H9 (cell line): ENCODE measurements at regions not wholly inside any gene's neighbourhood (a gene's known extent, or its start where the extent isn't known, plus 50 kb on each side); places are given as distances from the start of the nearest gene placed in this dataset.

ENCODE experiments used
- DNase-seq: peaks from one replicate; pipeline ENCODE4 v3.0.0-alpha.2; 2017
- H2AFZ ChIP-seq: one replicate; pipeline ENCODE4 v1.6.1; 2013; ENCODE audit warnings: mild to moderate bottlenecking, low read length, control low read depth, moderate library complexity
- H2AK5ac ChIP-seq: 2 replicates; pipeline ENCODE4 v1.6.1; 2013; ENCODE audit warnings: low read length, control low read depth, mixed read lengths; ENCODE audit not compliant: insufficient read length
- H2BK120ac ChIP-seq: one replicate; pipeline ENCODE4 v1.6.1; 2013; ENCODE audit warnings: low read depth, mild to moderate bottlenecking, low read length, control low read depth, inconsistent platforms; ENCODE audit not compliant: poor library complexity, severe bottlenecking
- H2BK12ac ChIP-seq: 2 replicates; pipeline ENCODE4 v1.6.1; 2013; ENCODE audit warnings: low read length, control low read depth, mixed read lengths, low read depth; ENCODE audit not compliant: insufficient read length
- H2BK15ac ChIP-seq: 2 replicates; pipeline ENCODE4 v1.6.1; 2013; ENCODE audit warnings: low read depth, low read length, control low read depth
- H2BK20ac ChIP-seq: one replicate; pipeline ENCODE4 v1.6.1; 2013; ENCODE audit warnings: low read depth, mild to moderate bottlenecking, low read length, control low read depth, inconsistent platforms; ENCODE audit not compliant: poor library complexity, severe bottlenecking
- H2BK5ac ChIP-seq: 2 replicates; pipeline ENCODE4 v1.6.1; 2013; ENCODE audit warnings: low read length, control low read depth, mixed read lengths; ENCODE audit not compliant: insufficient read length
- H3K14ac ChIP-seq: 2 replicates; pipeline ENCODE4 v1.6.1; 2013; ENCODE audit warnings: low read length, control low read depth; ENCODE audit not compliant: insufficient read depth
- H3K18ac ChIP-seq: 2 replicates; pipeline ENCODE4 v1.6.1; 2013; ENCODE audit warnings: low read depth, mild to moderate bottlenecking, mixed read lengths, low read length, control low read depth; ENCODE audit not compliant: insufficient read length
- H3K23ac ChIP-seq: 2 replicates; pipeline ENCODE4 v1.6.1; 2013; ENCODE audit warnings: low read length, control low read depth, mixed read lengths, low read depth; ENCODE audit not compliant: insufficient read length
- H3K23me2 ChIP-seq: 2 replicates; pipeline ENCODE4 v1.6.1; 2013; ENCODE audit warnings: low read depth, mild to moderate bottlenecking, mixed read lengths, low read length, control low read depth; ENCODE audit not compliant: insufficient read length, poor library complexity, severe bottlenecking
- H3K27ac ChIP-seq: 2 replicates; pipeline ENCODE4 v1.5.1; 2013; ENCODE audit warnings: low read length, control low read depth, mixed read lengths, low read depth; ENCODE audit not compliant: insufficient read length
- H3K27me3 ChIP-seq: 2 replicates; pipeline ENCODE4 v1.6.1; 2013; ENCODE audit warnings: low read length, control low read depth, inconsistent platforms; ENCODE audit not compliant: insufficient read depth
- H3K4ac ChIP-seq: 2 replicates; pipeline ENCODE4 v1.6.1; 2013; ENCODE audit warnings: low read depth, mild to moderate bottlenecking, control low read depth, inconsistent platforms, low read length, moderate library complexity
- H3K4me1 ChIP-seq: 2 replicates; pipeline ENCODE4 v1.6.1; 2013; ENCODE audit warnings: low read length, control low read depth, inconsistent platforms; ENCODE audit not compliant: insufficient read depth
- H3K4me2 ChIP-seq: 2 replicates; pipeline ENCODE4 v1.6.1; 2013; ENCODE audit warnings: low read length, control low read depth, mixed read lengths; ENCODE audit not compliant: insufficient read length, insufficient read depth
- H3K56ac ChIP-seq: 2 replicates; pipeline ENCODE4 v1.6.1; 2013; ENCODE audit warnings: low read depth, mild to moderate bottlenecking, mixed read lengths, low read length, control low read depth; ENCODE audit not compliant: insufficient read length
- H3K79me1 ChIP-seq: 2 replicates; pipeline ENCODE4 v1.6.1; 2013; ENCODE audit warnings: low read depth, mild to moderate bottlenecking, moderate library complexity, low read length, control low read depth, inconsistent platforms; ENCODE audit not compliant: insufficient read depth, poor library complexity, severe bottlenecking
- H3K79me2 ChIP-seq: 2 replicates; pipeline ENCODE4 v1.6.1; 2013; ENCODE audit warnings: low read length, control low read depth, inconsistent platforms; ENCODE audit not compliant: insufficient read depth
- H3K9ac ChIP-seq: 2 replicates; pipeline ENCODE4 v1.6.1; 2013; ENCODE audit warnings: low read length, control low read depth, mixed read lengths; ENCODE audit not compliant: insufficient read length; ENCODE audit errors: extremely low read depth
- H3K9me3 ChIP-seq: one replicate; pipeline ENCODE4 v1.6.1; 2013; ENCODE audit warnings: low read depth, low read length, inconsistent platforms; ENCODE audit not compliant: control insufficient read depth
- H3T11ph ChIP-seq: one replicate; pipeline ENCODE4 v1.6.1; 2013; ENCODE audit warnings: mild to moderate bottlenecking, low read length, control low read depth, inconsistent platforms
- H4K20me1 ChIP-seq: one replicate; pipeline ENCODE4 v1.6.1; 2013; ENCODE audit not compliant: control insufficient read depth, insufficient read length, insufficient read depth
- H4K5ac ChIP-seq: 2 replicates; pipeline ENCODE4 v1.6.1; 2013; ENCODE audit warnings: low read depth, mild to moderate bottlenecking, mixed read lengths, low read length, control low read depth; ENCODE audit not compliant: insufficient read length
- H4K8ac ChIP-seq: replicated peaks from 2 replicates; pipeline ENCODE4 v1.6.1; 2013; ENCODE audit warnings: low read length, control low read depth, mixed read lengths, low read depth; ENCODE audit not compliant: insufficient read length
- H4K91ac ChIP-seq: 2 replicates; pipeline ENCODE4 v1.6.1; 2013; ENCODE audit warnings: low read depth, mild to moderate bottlenecking, moderate library complexity, mixed read lengths, low read length, control low read depth; ENCODE audit not compliant: insufficient read length
- H3K27ac Mint-ChIP-seq, 3 experiments: 2 replicates in 2 of 3; 3 replicates in 1 of 3; pipeline ENCODE4 v1.8.0; 2020 to 2021; ENCODE audit warnings: mixed read lengths in 3 of 3, mild to moderate bottlenecking in 1 of 3, moderate library complexity in 1 of 3
- H3K27me3 Mint-ChIP-seq: 2 replicates; pipeline ENCODE4 v1.8.0; 2021; ENCODE audit warnings: low read depth, mild to moderate bottlenecking, moderate library complexity, mixed read lengths
- H3K36me3 Mint-ChIP-seq, 3 experiments: 2 replicates in 2 of 3; 3 replicates in 1 of 3; pipeline ENCODE4 v1.8.0; 2020 to 2021; ENCODE audit warnings: low read depth in 3 of 3, mixed read lengths in 3 of 3; ENCODE audit not compliant: insufficient read depth in 1 of 3
- H3K4me1 Mint-ChIP-seq, 2 experiments: 2 replicates each; pipeline ENCODE4 v1.8.0; 2020; ENCODE audit warnings: mixed read lengths in 2 of 2
- H3K4me3 Mint-ChIP-seq, 2 experiments: 2 replicates in 1 of 2; 3 replicates in 1 of 2; pipeline ENCODE4 v1.8.0; 2020 to 2021; ENCODE audit warnings: mild to moderate bottlenecking in 2 of 2, mixed read lengths in 2 of 2, moderate library complexity in 1 of 2
- H3K9me3 Mint-ChIP-seq, 2 experiments: 2 replicates in 1 of 2; 3 replicates in 1 of 2; pipeline ENCODE4 v1.8.0; 2020; ENCODE audit warnings: mild to moderate bottlenecking in 2 of 2, mixed read lengths in 2 of 2, moderate library complexity in 1 of 2
- WGBS: extraction: QIAGEN DNeasy Blood & Tissue Kit; methylation state at CpG from one replicate; pipeline ENCODE4 v1.1.7; 2013; ENCODE audit warnings: missing lambda C conversion rate, low lambda C conversion rate, mixed read lengths; ENCODE audit not compliant: insufficient read length; ENCODE audit errors: extremely low coverage; 5-methylcytosine and 5-hydroxymethylcytosine counted together
- TF ChIP-seq, protein P1 (sequence below): fragments of 200-600 bp; sonication (generic); conservative IDR thresholded peaks from 3 replicates; pipeline ENCODE4 v1.8.0; 2021; ENCODE audit warnings: antibody characterized with exemption, mild to moderate bottlenecking

DNA sequence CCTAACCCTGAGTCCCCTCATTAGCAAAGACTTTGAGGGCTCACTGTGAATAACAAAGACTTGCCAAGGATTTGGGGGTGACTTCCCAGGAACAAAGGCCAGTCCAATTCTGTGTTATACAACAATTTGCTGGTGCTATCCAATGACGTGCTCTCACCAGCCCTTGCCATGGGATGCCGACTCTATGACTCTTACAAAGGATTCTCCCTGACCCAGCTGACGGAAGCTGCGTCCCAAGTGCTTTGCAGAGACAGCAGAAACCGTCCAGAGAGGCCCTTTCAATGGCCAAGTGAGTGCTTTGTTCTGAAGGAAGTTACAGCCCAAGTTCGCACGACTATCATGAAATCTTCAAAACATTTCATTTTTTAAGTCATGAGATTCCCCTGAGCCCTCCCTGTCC lies 345.3 kb upstream of the TNRC6C start:
- Histone ChIP-seq H2BK5ac (no peak overlapping the region), H3K14ac (no peak overlapping the region), H2AK5ac (no peak overlapping the region), H2AFZ (no peak overlapping the region), H3K27me3 (no peaks in the 10 kb centered on the region), H3K27ac (no peak overlapping the region), H4K91ac (no peak overlapping the region), H2BK12ac (no peak overlapping the region), H3K9me3 (no peaks in the 10 kb centered on the region), H3K4me1 (no peaks in the 10 kb centered on the region), H3T11ph (no peak overlapping the region), H4K20me1 (no peaks in the 10 kb centered on the region), H3K9ac (no peak overlapping the region), H3K23ac (no peak overlapping the region), H4K5ac (no peak overlapping the region), H2BK20ac (no peak overlapping the region), H2BK120ac (no peak overlapping the region), H3K79me2 (no peaks in the 10 kb centered on the region), H3K4me2 (no peak overlapping the region), H3K79me1 (no peaks in the 10 kb centered on the region), H2BK15ac (no peak overlapping the region), H4K8ac (no peak overlapping the region), H3K56ac (no peak overlapping the region), H3K18ac (no peak overlapping the region), H3K23me2 (no peaks in the 10 kb centered on the region), H3K4ac (no peak overlapping the region)
- TF ChIP-seq, protein P1, sequence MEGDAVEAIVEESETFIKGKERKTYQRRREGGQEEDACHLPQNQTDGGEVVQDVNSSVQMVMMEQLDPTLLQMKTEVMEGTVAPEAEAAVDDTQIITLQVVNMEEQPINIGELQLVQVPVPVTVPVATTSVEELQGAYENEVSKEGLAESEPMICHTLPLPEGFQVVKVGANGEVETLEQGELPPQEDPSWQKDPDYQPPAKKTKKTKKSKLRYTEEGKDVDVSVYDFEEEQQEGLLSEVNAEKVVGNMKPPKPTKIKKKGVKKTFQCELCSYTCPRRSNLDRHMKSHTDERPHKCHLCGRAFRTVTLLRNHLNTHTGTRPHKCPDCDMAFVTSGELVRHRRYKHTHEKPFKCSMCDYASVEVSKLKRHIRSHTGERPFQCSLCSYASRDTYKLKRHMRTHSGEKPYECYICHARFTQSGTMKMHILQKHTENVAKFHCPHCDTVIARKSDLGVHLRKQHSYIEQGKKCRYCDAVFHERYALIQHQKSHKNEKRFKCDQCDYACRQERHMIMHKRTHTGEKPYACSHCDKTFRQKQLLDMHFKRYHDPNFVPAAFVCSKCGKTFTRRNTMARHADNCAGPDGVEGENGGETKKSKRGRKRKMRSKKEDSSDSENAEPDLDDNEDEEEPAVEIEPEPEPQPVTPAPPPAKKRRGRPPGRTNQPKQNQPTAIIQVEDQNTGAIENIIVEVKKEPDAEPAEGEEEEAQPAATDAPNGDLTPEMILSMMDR = no peak
- H3K9me3 Mint-ChIP-seq = no peaks in the 10 kb centered on the region
- peaks cover 0 to 2% (median 0%) of the 10 kb centered on the region in 3 experiments; a peak in 1 of 7 replicates for H3K36me3 Mint-ChIP-seq
- no peak overlapping the region; a peak in 1 of 7 replicates for H3K27ac Mint-ChIP-seq
- H3K27me3 Mint-ChIP-seq = peaks cover 25% of the 10 kb centered on the region
- no peak for DNase-seq
- no CpG with 5 or more reads among the region's 7 CpGs for WGBS
- no peak overlapping the region for H3K4me3 Mint-ChIP-seq
- peaks cover 18 to 19% of the 10 kb centered on the region in 2 experiments for H3K4me1 Mint-ChIP-seq
